H1 (cell line): ENCODE measurements at regions not wholly inside any gene's neighbourhood (a gene's known extent, or its start where the extent isn't known, plus 50 kb on each side); places are given as distances from the start of the nearest gene placed in this dataset.

ENCODE experiments used
- BRCA1 ChIP-seq: IDR thresholded peaks from 2 replicates; pipeline ENCODE4 v1.6.1; 2012; ENCODE audit warnings: low read depth, low read length, improper control_type of control experiment
- CREB1 ChIP-seq: IDR thresholded peaks from 2 replicates; pipeline ENCODE4 v1.6.1; 2012; ENCODE audit warnings: inconsistent platforms
- JUND ChIP-seq: IDR thresholded peaks from 2 replicates; pipeline ENCODE4 v1.6.1; 2011; ENCODE audit warnings: mild to moderate bottlenecking, improper control_type of control experiment, low read length
- POU5F1 ChIP-seq: IDR thresholded peaks from 2 replicates; pipeline ENCODE4 v1.6.1; 2011; ENCODE audit warnings: low read depth, mild to moderate bottlenecking, low read length, moderate library complexity
- RXRA ChIP-seq: IDR thresholded peaks from 2 replicates; pipeline ENCODE4 v1.6.1; 2011; ENCODE audit warnings: low read depth, mild to moderate bottlenecking, low read length, moderate library complexity; ENCODE audit not compliant: insufficient read depth
- TF ChIP-seq, protein P1 (sequence below): IDR thresholded peaks from 2 replicates; pipeline ENCODE4 v1.6.1; 2012; ENCODE audit warnings: inconsistent platforms

DNA sequence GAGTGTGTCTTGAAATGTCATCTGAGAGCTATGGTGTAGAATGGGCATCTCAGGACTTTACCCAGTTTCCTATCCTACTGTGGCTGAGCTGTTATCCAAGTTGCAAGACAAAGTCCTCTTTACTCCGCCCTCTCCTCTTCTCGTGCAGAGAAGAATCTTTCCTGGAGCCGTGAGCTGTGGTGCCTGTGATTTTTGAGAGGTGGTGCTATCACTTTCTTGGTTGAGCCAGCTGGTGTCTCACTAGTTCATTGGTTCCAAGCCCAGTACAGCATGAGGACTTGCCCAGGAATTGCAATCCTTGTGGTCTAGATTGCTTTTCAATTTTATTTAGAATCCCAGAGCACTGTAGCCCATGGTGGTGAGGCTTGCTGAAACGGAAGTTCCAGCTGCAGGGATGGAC lies 2300.3 kb downstream of the MAT2B start (continued):
- TF ChIP-seq RXRA (no peak), CREB1 (no peak), BRCA1 (no peak), POU5F1 (no peak), JUND (no peak)
- TF ChIP-seq, protein P1, sequence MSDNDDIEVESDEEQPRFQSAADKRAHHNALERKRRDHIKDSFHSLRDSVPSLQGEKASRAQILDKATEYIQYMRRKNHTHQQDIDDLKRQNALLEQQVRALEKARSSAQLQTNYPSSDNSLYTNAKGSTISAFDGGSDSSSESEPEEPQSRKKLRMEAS = no peak
